Erythroblast (primary cell): ENCODE measurements at regions not wholly inside any gene's neighbourhood (a gene's known extent, or its start where the extent isn't known, plus 50 kb on each side); places are given as distances from the start of the nearest gene placed in this dataset.

Experiments used
- GATA1 ChIP-seq: IDR thresholded peaks from 2 replicates; pipeline ENCODE4 v1.6.1; 2011; ENCODE audit warnings: low read depth, mild to moderate bottlenecking, control low read depth, low read length, moderate library complexity
- POLR2A ChIP-seq: IDR thresholded peaks from 2 replicates; pipeline ENCODE4 v1.6.1; 2011; ENCODE audit warnings: mild to moderate bottlenecking, low read length

DNA sequence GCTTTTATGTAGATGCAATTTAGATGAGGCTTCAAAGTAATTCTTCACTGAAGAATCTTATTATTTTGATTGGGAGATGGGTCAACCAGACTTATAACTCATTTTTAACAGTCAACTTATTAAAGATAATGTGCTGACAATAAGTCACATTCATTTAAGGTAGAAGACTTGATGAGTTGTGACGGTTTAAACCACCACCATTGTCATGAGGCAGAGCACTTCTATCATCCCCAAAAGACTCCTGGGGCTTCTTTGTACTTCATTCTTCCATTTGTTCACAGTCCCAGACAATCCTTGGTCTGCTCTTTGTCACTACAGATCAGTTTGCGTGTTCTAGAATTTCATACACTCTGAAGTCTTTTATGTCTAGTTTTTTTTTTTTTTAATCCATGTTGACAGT, 346.1 kb downstream of the RASEF start:
- no peak for TF ChIP-seq POLR2A
- no peak for TF ChIP-seq GATA1
